Kidney (tissue), 13 donors: ENCODE measurements at regions not wholly inside any gene's neighbourhood (a gene's known extent, or its start where the extent isn't known, plus 50 kb on each side); places are given as distances from the start of the nearest gene placed in this dataset.

Source experiments
- DNase-seq, 5 donors: peaks; one replicate each; pipeline ENCODE4 v3.0.0-alpha.2; 2013 to 2020
- FAIRE-seq: peaks from 2 replicates; lab custom pipeline; 2012; peaks lifted over from hg19 to GRCh38; lab: Jason Lieb, UNC
- H3K27ac ChIP-seq, 2 donors: one replicate each; pipeline ENCODE4 v1.7.0; 2013; ENCODE audit warnings: low read depth in 2 of 2, low read length in 2 of 2, inconsistent platforms in 1 of 2
- H3K27me3 ChIP-seq: one replicate; pipeline ENCODE4 v1.7.1; 2013; ENCODE audit warnings: low read length, inconsistent platforms; ENCODE audit not compliant: control insufficient read depth, insufficient read depth
- H3K36me3 ChIP-seq, 3 donors: one replicate each; pipeline versions ENCODE4 v1.7.0 to v1.7.1; 2013; ENCODE audit warnings: low read length in 3 of 3, control low read depth in 1 of 3, inconsistent platforms in 1 of 3; ENCODE audit not compliant: insufficient read depth in 3 of 3, control insufficient read depth in 2 of 3
- H3K4me1 ChIP-seq, 3 donors: one replicate each; pipeline versions ENCODE4 v1.7.0 to v1.7.1; 2013; ENCODE audit warnings: low read length in 3 of 3, inconsistent platforms in 1 of 3, low read depth in 1 of 3; ENCODE audit not compliant: control insufficient read depth in 2 of 3, insufficient read depth in 2 of 3
- H3K4me3 ChIP-seq, 3 donors: one replicate each; pipeline versions ENCODE4 v1.7.0 to v1.8.1; 2013; ENCODE audit warnings: low read length in 3 of 3, control low read depth in 1 of 3, inconsistent platforms in 1 of 3
- H3K9ac ChIP-seq, 3 donors: one replicate each; pipeline versions ENCODE4 v1.7.0 to v1.7.1; 2013; ENCODE audit warnings: low read length in 3 of 3, control low read depth in 1 of 3, inconsistent platforms in 1 of 3
- H3K9me3 ChIP-seq, 3 donors: one replicate each; pipeline versions ENCODE4 v1.7.0 to v1.7.1; 2013; ENCODE audit warnings: low read length in 3 of 3, control low read depth in 1 of 3, inconsistent platforms in 1 of 3; ENCODE audit not compliant: control insufficient read depth in 2 of 3, insufficient read depth in 1 of 3
- CTCF ChIP-seq: IDR thresholded peaks from 3 replicates; pipeline ENCODE4 v1.5.1; 2012; ENCODE audit warnings: mild to moderate bottlenecking, moderate library complexity, borderline replicate concordance; ENCODE audit not compliant: insufficient read depth; ENCODE audit errors: extremely low read depth
- intact Hi-C: fragments of 100-400 bp; cut with DNase I; formaldehyde crosslinking; loops from one replicate; pipeline ENCODE4 v1.11.1; 2022
- donor health status: control.
- donor health status: control.
- donor health status: control.
- donor health status: control.
- donor health status: control.
- donor health status: DM: yes; HTN: yes; CAD: no.
- donor health status: Normal renal cell carcinoma (clear cell type).

GRCh38 chr1:103424650-103425049 lies 100.8 kb upstream of the RNPC3 start:
- FAIRE-seq = no peak
- H3K9me3 ChIP-seq = no peaks in the 10 kb centered on the region

GRCh38 chr1:103416681-103417286 lies 108.7 kb upstream of the RNPC3 start:
- Histone ChIP-seq H3K9ac (no peak overlapping the region), H3K4me3 (no peak overlapping the region), H3K27ac (no peak overlapping the region), H3K4me1 (no peaks in the 10 kb centered on the region), H3K36me3 (no peaks in the 10 kb centered on the region), H3K9me3 (no peaks in the 10 kb centered on the region), H3K27me3 (no peaks in the 10 kb centered on the region)
- intact Hi-C loops = no loop called here
- FAIRE-seq (no peak), DNase-seq (no peak)
- no peak for TF ChIP-seq CTCF

More at GRCh38 chr1:103424650-103425049, 100.8 kb upstream of the RNPC3 start:
- no peak for DNase-seq
- Histone ChIP-seq H3K4me3 (no peak overlapping the region), H3K27ac (no peak overlapping the region), H3K36me3 (no peaks in the 10 kb centered on the region), H3K9ac (no peak overlapping the region), H3K4me1 (no peaks in the 10 kb centered on the region), H3K27me3 (no peaks in the 10 kb centered on the region)
- intact Hi-C loops = no loop called here
- TF ChIP-seq CTCF = no peak

GRCh38 chr1:103387898-103388297 lies 137.6 kb upstream of the RNPC3 start:
- Histone ChIP-seq H3K9me3 (no peaks in the 10 kb centered on the region), H3K9ac (no peak overlapping the region), H3K27me3 (no peaks in the 10 kb centered on the region), H3K27ac (no peak overlapping the region), H3K4me1 (no peaks in the 10 kb centered on the region), H3K36me3 (no peaks in the 10 kb centered on the region), H3K4me3 (no peak overlapping the region)
- no peak for TF ChIP-seq CTCF
- FAIRE-seq = no peak
- DNase-seq = peak in 1 of 5 donors; percentile 2
- intact Hi-C loops = no loop called here

- no peak overlapping the region for H3K4me3 ChIP-seq
- H3K9ac ChIP-seq = no peak overlapping the region
- no peaks in the 10 kb centered on the region for H3K9me3 ChIP-seq
- H3K27me3 ChIP-seq = no peaks in the 10 kb centered on the region
- intact Hi-C loops = no loop called here
- FAIRE-seq (no peak), DNase-seq (no peak)
- H3K36me3 ChIP-seq = no peaks in the 10 kb centered on the region
- no peak for TF ChIP-seq CTCF
- no peaks in the 10 kb centered on the region for H3K4me1 ChIP-seq
- no peak overlapping the region for H3K27ac ChIP-seq
Observed at GRCh38 chr1:103373991-103374390, 151.5 kb upstream of the RNPC3 start.
